ENCODE measurements at regions not wholly inside any gene's neighbourhood (a gene's known extent, or its start where the extent isn't known, plus 50 kb on each side); places are given as distances from the start of the nearest gene placed in this dataset.

DNA sequence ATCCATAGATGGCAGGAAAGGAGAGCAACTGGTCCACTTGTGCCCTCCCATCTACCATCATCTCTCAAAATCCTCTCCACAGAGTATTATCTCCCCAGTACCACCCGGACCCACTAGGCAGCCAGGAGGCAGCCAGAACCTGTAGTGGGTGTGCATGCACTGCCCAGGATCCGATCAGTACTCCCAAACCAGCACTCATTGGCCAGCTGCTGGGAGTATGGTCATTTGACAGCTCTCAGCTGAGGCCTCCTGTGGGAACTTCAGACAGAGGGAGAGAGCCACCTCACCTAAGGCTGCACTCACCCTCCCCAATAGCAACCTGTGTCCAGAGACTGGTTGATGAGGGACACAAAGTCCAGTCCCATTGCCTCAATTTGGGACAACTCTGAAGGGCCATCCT lies 286.0 kb downstream of the TRIM36 start (continued):
- no peak for TF ChIP-seq PURB (CRISPR knock-in tag; IDR thresholded peaks at IDR 0.05; ENCODE audit: low read depth)

DNA sequence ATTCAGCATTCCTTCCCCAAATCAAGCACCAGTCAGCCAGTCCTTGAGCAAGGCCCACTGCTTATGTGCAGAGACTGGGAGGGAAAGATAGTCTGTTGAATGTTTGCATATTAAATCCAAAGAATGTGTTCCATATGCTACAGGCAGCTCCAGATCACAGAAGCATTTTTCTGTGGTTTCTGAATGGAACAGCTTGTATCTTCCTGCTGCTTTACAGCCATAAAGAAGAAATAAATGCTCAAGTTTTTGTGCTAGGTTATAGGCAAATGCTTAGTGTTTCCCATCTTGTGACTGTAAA lies 310.3 kb downstream of the TRIM36 start:
- H3K36me3 ChIP-seq (ENCODE audit: control insufficient read depth, insufficient read depth, low read length), result no peaks in the 10 kb centered on the region
- in situ Hi-C loops (cut with MboI), result no loop called here
- H3K9ac ChIP-seq (ENCODE audit: insufficient read depth in 1 of 2, low read depth in 2 of 2, low read length in 2 of 2), result no peak overlapping the region
- no peak overlapping the region for H3K27ac ChIP-seq (ENCODE audit: extremely low read depth, low read depth, low read length)
- CTCF ChIA-PET (ENCODE audit: low intra/inter-chr PET ratio), result no interaction called here
- DNase-seq (ENCODE audit: extremely low read depth in 1 of 4, low spot score in 3 of 4) (no peak), ATAC-seq (no peak), FAIRE-seq (no peak)
- H3K27me3 ChIP-seq (ENCODE audit: control insufficient read depth in 2 of 2, insufficient read depth in 2 of 2, low read length in 2 of 2), result no peaks in the 10 kb centered on the region
- no peak for TF ChIP-seq TRIM24 (IDR thresholded peaks at IDR 0.05)
- no peak for TF ChIP-seq ZNF395 (CRISPR knock-in tag; IDR thresholded peaks at IDR 0.05)
- no peak for TF ChIP-seq ETV5 (CRISPR knock-in tag; IDR thresholded peaks at IDR 0.05; ENCODE audit: low read depth)
- TF ChIP-seq, protein P1, sequence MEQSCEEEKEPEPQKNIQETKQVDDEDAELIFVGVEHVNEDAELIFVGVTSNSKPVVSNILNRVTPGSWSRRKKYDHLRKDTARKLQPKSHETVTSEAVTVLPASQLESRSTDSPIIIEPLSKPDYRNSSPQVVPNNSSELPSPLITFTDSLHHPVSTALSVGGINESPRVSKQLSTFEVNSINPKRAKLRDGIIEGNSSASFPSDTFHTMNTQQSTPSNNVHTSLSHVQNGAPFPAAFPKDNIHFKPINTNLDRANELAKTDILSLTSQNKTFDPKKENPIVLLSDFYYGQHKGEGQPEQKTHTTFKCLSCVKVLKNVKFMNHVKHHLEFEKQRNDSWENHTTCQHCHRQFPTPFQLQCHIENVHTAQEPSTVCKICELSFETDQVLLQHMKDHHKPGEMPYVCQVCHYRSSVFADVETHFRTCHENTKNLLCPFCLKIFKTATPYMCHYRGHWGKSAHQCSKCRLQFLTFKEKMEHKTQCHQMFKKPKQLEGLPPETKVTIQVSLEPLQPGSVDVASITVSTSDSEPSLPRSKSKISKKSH (CRISPR knock-in tag; IDR thresholded peaks at IDR 0.05), result no peak
- TF ChIP-seq ARID2 (IDR thresholded peaks at IDR 0.05), result no peak
- TF ChIP-seq ELF2 (CRISPR knock-in tag; IDR thresholded peaks at IDR 0.05), result no peak
- TF ChIP-seq, protein P2, sequence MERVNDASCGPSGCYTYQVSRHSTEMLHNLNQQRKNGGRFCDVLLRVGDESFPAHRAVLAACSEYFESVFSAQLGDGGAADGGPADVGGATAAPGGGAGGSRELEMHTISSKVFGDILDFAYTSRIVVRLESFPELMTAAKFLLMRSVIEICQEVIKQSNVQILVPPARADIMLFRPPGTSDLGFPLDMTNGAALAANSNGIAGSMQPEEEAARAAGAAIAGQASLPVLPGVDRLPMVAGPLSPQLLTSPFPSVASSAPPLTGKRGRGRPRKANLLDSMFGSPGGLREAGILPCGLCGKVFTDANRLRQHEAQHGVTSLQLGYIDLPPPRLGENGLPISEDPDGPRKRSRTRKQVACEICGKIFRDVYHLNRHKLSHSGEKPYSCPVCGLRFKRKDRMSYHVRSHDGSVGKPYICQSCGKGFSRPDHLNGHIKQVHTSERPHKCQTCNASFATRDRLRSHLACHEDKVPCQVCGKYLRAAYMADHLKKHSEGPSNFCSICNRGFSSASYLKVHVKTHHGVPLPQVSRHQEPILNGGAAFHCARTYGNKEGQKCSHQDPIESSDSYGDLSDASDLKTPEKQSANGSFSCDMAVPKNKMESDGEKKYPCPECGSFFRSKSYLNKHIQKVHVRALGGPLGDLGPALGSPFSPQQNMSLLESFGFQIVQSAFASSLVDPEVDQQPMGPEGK (CRISPR knock-in tag; IDR thresholded peaks at IDR 0.05; ENCODE audit: borderline replicate concordance), result no peak
- no peak for TF ChIP-seq BCL6 (CRISPR knock-in tag; IDR thresholded peaks at IDR 0.05)
- TF ChIP-seq ZNF780A (CRISPR knock-in tag; IDR thresholded peaks at IDR 0.05), result no peak
- TF ChIP-seq PML (IDR thresholded peaks at IDR 0.05; ENCODE audit: low read length), result no peak
- no peak for TF ChIP-seq CLOCK (CRISPR knock-in tag; IDR thresholded peaks at IDR 0.05; ENCODE audit: borderline replicate concordance)
- no peak for TF ChIP-seq SREBF1 (IDR thresholded peaks at IDR 0.05; ENCODE audit: borderline replicate concordance, low read depth, low read length)
- no TSS peak for BruUV-seq (replicated peaks)
- H3K4me1 ChIP-seq (replicated peaks in 1 of 2; ENCODE audit: control insufficient read depth in 2 of 2, insufficient read depth in 2 of 2, low read length in 2 of 2), result no peaks in the 10 kb centered on the region
- POLR2A ChIA-PET, result no interaction called here
- no peak overlapping the region for H2AFZ ChIP-seq (ENCODE audit: low read depth, low read length)
- no peaks in the 10 kb centered on the region for H3K79me2 ChIP-seq (ENCODE audit: control insufficient read depth, insufficient read depth, low read length)
- H3K4me2 ChIP-seq (ENCODE audit: insufficient read depth, low read length), result no peak overlapping the region
- H3K9me3 ChIP-seq (replicated peaks; ENCODE audit: control insufficient read depth, insufficient read depth, low read depth, low read length), result no peaks in the 10 kb centered on the region
- intact Hi-C loops (cut with micrococcal nuclease), result no loop called here
- no peaks in the 10 kb centered on the region for H4K20me1 ChIP-seq (replicated peaks; ENCODE audit: control insufficient read depth, insufficient read depth, low read length)
- no peak overlapping the region for H3K4me3 ChIP-seq
- no peaks in the 10 kb centered on the region for H3K9me1 ChIP-seq (ENCODE audit: control insufficient read depth, insufficient read depth, low read length)

Measured in K562 (cell line).